RWPE1 (cell line): ENCODE measurements at regions not wholly inside any gene's neighbourhood (a gene's known extent, or its start where the extent isn't known, plus 50 kb on each side); places are given as distances from the start of the nearest gene placed in this dataset.

Experiments
- CTCF ChIA-PET: fragments of 350-600 bp; sonication (Branson Sonifier 250); formaldehyde crosslinking; extraction: SDS; loops from one replicate; lab custom pipeline; 2021; lab: Yijun Ruan, JAX
- POLR2A ChIA-PET: fragments of 400-600 bp; formaldehyde crosslinking; extraction: SDS; loops from one replicate; lab custom pipeline; 2020; ENCODE audit warnings: antibody characterized with exemption; ENCODE audit not compliant: low non-redundant PET; lab: Yijun Ruan, JAX
- DNase-seq: peaks from one replicate; pipeline ENCODE4 v3.0.0; 2012; ENCODE audit warnings: low spot score
- H3K27ac ChIP-seq: fragments of 450-650 bp; 2 replicates; pipeline ENCODE4 v1.5.1; 2017
- CTCF ChIP-seq: fragments of 450-650 bp; conservative IDR thresholded peaks from 2 replicates; pipeline ENCODE4 v1.5.1; 2017; ENCODE audit warnings: low read depth, mild to moderate bottlenecking

GRCh38 chr16:72277749-72278148 lies 105.8 kb upstream of the PMFBP1 start:
- no peak overlapping the region for H3K27ac ChIP-seq
- DNase-seq = no peak
- no peak for TF ChIP-seq CTCF
- POLR2A ChIA-PET = no interaction called here
- CTCF ChIA-PET = no interaction called here

GRCh38 chr16:72271699-72272240 lies 99.8 kb upstream of the PMFBP1 start:
- no peak for TF ChIP-seq CTCF
- no peak overlapping the region for H3K27ac ChIP-seq
- POLR2A ChIA-PET = no interaction called here
- no peak for DNase-seq
- CTCF ChIA-PET = interaction anchor here (0.7 kb wide), 2 partner anchors 474 to 535 kb away, joined by 3 read pairs; no protein-coding TSS in a partner anchor

- no peak overlapping the region for H3K27ac ChIP-seq
- ChIA-PET CTCF (no interaction called here), POLR2A (no interaction called here)
- TF ChIP-seq CTCF = no peak
- DNase-seq = no peak
Measured at GRCh38 chr16:72270531-72270930, 98.6 kb upstream of the PMFBP1 start.

GRCh38 chr16:72266836-72267235 lies 94.9 kb upstream of the PMFBP1 start:
- no peak for DNase-seq
- POLR2A ChIA-PET = no interaction called here
- TF ChIP-seq CTCF = no peak
- CTCF ChIA-PET = no interaction called here
- H3K27ac ChIP-seq = no peak overlapping the region

- no peak for TF ChIP-seq CTCF
- CTCF ChIA-PET = no interaction called here
- POLR2A ChIA-PET = no interaction called here
Measured at GRCh38 chr16:72264771-72265170, 92.8 kb upstream of the PMFBP1 start.

GRCh38 chr16:72262711-72263110 lies 90.8 kb upstream of the PMFBP1 start:
- ChIA-PET CTCF (no interaction called here), POLR2A (no interaction called here)
- DNase-seq = no peak
- no peak for TF ChIP-seq CTCF
- no peak overlapping the region for H3K27ac ChIP-seq

More at GRCh38 chr16:72264771-72265170, 92.8 kb upstream of the PMFBP1 start:
- no peak overlapping the region for H3K27ac ChIP-seq
- DNase-seq = no peak

- no peak for TF ChIP-seq CTCF
- no peak overlapping the region for H3K27ac ChIP-seq
- ChIA-PET CTCF (interaction anchor here (1.7 kb wide), 1 partner anchor 19 kb away, joined by 4 read pairs; no protein-coding TSS in a partner anchor), POLR2A (no interaction called here)
- DNase-seq = no peak
Measured at GRCh38 chr16:72261127-72261526, 89.2 kb upstream of the PMFBP1 start.
